Pancreas (tissue), 10 donors: ENCODE measurements at regions not wholly inside any gene's neighbourhood (a gene's known extent, or its start where the extent isn't known, plus 50 kb on each side); places are given as distances from the start of the nearest gene placed in this dataset.

Experiments used
- ATAC-seq, 4 donors: fragments of 200-7000 bp; cut with Tn5 transposase; one replicate each; pipeline versions ENCODE4 v1.8.0 to v1.9.1; 2020; ENCODE audit warnings: mild to moderate bottlenecking in 4 of 4, moderate library complexity in 4 of 4
- DNase-seq, 6 donors: peaks; one replicate each; pipeline ENCODE4 v3.0.0-alpha.2; 2020
- FAIRE-seq: peaks from 2 replicates; lab custom pipeline; 2012; peaks lifted over from hg19 to GRCh38; lab: Jason Lieb, UNC
- H3K27ac ChIP-seq, 4 donors: fragments of 200-600 bp; sonication (generic); 1 replicate in 3 of 4; 2 replicates in 1 of 4; pipeline versions ENCODE4 v1.5.0 to v1.8.0; 2020
- H3K27me3 ChIP-seq, 4 donors: fragments of 200-600 bp; one replicate each; pipeline ENCODE4 v1.8.0; 2021
- H3K36me3 ChIP-seq, 3 donors: fragments of 200-600 bp; sonication (generic) in 1 of 3; one replicate each; pipeline versions ENCODE4 v1.5.0 to v1.8.0; 2020 to 2021
- H3K4me1 ChIP-seq, 3 donors: fragments of 200-600 bp; one replicate each; pipeline ENCODE4 v1.8.0; 2021
- H3K4me3 ChIP-seq, 4 donors: fragments of 200-600 bp; sonication (generic) in 2 of 4; one replicate each; pipeline versions ENCODE4 v1.5.0 to v1.8.0; 2020 to 2021
- H3K9me3 ChIP-seq, 4 donors: fragments of 200-600 bp; one replicate each; pipeline ENCODE4 v1.8.0; 2021
- WGBS, 2 donors: extraction: QIAGEN DNeasy Blood & Tissue Kit; methylation state at CpG; one replicate each; pipeline ENCODE4 v1.1.7; 2013; 5-methylcytosine and 5-hydroxymethylcytosine counted together
- intact Hi-C, 3 donors: fragments of 100-400 bp; cut with DNase I; formaldehyde crosslinking; loops; one replicate each; pipeline versions ENCODE4 v1.11.1 to v1.14.2; 2022
- TF ChIP-seq, protein P1 (sequence below), 4 donors: fragments of 200-600 bp; sonication (generic) in 3 of 4; IDR thresholded peaks; one replicate each; pipeline versions ENCODE4 v1.5.0 to v1.8.0; 2021; ENCODE audit warnings: antibody characterized with exemption in 4 of 4
- donor health status: healthy with polysubstance abuse.
- donor health status: DM: no; HTN: no; CAD: no; lungs with moderate emphysema.
- donor health status: DM: no; HTN: no; CAD: no.
- donor health status: control.
- donor health status: control.
- donor health status: Bipolar disorder and iron deficiency.
- donor health status: DM: yes; HTN: yes; CAD: no.
- donor health status: DM: no; HTN: no; CAD: no.
- donor health status: DM: no; HTN: no; CAD: no.
- donor health status: DM: yes; HTN: yes; CAD: no.

GRCh38 chr17:51508048-51508447, 247.7 kb downstream of the UTP18 start:
- Histone ChIP-seq H3K4me1 (peaks cover 0 to 4% (median 0%) of the 10 kb centered on the region in 3 donors), H3K27me3 (no peaks in the 10 kb centered on the region), H3K9me3 (no peaks in the 10 kb centered on the region), H3K36me3 (no peaks in the 10 kb centered on the region), H3K27ac (no peak overlapping the region), H3K4me3 (no peak overlapping the region)
- no peak for FAIRE-seq
- no peak for ATAC-seq
- DNase-seq = no peak
- TF ChIP-seq, protein P1, sequence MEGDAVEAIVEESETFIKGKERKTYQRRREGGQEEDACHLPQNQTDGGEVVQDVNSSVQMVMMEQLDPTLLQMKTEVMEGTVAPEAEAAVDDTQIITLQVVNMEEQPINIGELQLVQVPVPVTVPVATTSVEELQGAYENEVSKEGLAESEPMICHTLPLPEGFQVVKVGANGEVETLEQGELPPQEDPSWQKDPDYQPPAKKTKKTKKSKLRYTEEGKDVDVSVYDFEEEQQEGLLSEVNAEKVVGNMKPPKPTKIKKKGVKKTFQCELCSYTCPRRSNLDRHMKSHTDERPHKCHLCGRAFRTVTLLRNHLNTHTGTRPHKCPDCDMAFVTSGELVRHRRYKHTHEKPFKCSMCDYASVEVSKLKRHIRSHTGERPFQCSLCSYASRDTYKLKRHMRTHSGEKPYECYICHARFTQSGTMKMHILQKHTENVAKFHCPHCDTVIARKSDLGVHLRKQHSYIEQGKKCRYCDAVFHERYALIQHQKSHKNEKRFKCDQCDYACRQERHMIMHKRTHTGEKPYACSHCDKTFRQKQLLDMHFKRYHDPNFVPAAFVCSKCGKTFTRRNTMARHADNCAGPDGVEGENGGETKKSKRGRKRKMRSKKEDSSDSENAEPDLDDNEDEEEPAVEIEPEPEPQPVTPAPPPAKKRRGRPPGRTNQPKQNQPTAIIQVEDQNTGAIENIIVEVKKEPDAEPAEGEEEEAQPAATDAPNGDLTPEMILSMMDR (IDR thresholded peaks at IDR 0.05) = no peak
- intact Hi-C loops = no loop called here
- WGBS, 2 donors = 79 to 91% methylated on average over 4 of the region's 4 CpGs

DNA sequence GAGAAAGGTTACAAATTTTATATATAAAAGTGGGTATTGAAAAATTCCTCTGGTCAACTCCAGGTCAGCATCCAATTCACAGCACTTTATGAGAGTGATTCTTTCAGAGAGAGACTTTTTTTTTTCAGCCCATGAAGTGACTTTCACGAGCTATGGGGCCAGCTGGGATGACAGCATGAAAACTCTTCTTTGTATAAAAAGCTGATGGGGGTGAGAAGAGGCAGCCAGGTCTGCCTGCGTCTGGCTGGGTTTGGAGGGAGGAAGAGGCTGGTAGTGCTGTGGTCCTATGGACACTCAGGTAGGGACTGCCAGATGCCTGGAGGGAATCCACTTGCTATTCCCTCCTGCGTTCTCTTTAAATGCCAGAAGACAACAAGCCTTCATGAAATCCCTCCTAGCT, 250.6 kb downstream of the UTP18 start:
- Histone ChIP-seq H3K4me1 (peaks cover 0 to 4% (median 0%) of the 10 kb centered on the region in 3 donors), H3K9me3 (no peaks in the 10 kb centered on the region), H3K27ac (no peak overlapping the region), H3K36me3 (no peaks in the 10 kb centered on the region), H3K4me3 (no peak overlapping the region), H3K27me3 (no peaks in the 10 kb centered on the region)
- DNase-seq (no peak), FAIRE-seq (no peak), ATAC-seq (no peak)
- intact Hi-C loops = no loop called here
- TF ChIP-seq, protein P1 (IDR thresholded peaks at IDR 0.05) = no peak
- 79 to 83% methylated on average over 3 of the region's 3 CpGs for WGBS, 2 donors

DNA sequence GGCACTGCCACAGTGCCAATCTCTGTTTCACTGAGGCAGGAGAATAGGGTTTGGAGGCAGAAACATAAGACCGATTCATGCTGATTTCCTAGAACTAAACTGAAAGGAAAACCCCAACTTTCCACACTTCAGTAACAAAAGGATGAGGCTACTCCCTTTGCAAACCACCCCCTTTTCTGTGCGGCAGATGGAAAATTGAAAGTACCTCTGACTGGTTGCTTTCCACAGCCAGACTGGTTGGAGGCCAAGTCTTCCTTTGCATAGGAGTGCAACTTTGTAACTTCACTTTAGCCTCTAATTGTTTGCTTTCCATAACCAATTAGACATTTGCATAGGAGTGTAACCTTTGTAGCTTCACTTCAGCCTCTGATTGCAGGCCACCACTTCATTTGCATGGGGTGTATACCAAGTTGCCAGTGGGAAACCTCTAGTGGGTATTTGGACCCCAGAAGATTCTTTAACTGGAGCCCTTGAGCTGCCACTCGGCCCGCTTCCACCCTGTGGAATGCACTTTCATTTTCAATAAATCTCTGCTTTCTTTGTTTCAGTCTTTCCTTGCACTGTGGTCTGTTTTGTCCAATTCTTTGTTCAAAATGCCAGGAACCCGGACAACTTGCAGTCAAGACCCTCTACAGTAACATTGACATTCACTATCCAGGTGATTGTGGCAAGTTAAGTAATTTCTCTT, 252.0 kb downstream of the UTP18 start:
- FAIRE-seq = no peak
- Histone ChIP-seq H3K9me3 (no peaks in the 10 kb centered on the region), H3K4me1 (no peaks in the 10 kb centered on the region), H3K4me3 (no peak overlapping the region), H3K36me3 (no peaks in the 10 kb centered on the region), H3K27me3 (no peaks in the 10 kb centered on the region), H3K27ac (no peak overlapping the region)
- TF ChIP-seq, protein P1 (IDR thresholded peaks at IDR 0.05) = no peak
- intact Hi-C loops = no loop called here
- WGBS, 2 donors = 85 to 89% methylated on average over 5 of the region's 5 CpGs
- no peak for ATAC-seq
- DNase-seq = no peak

GRCh38 chr17:51516924-51517323, 256.6 kb downstream of the UTP18 start:
- DNase-seq = no peak
- H3K4me3 ChIP-seq = no peak overlapping the region
- H3K27me3 ChIP-seq = no peaks in the 10 kb centered on the region
- no peaks in the 10 kb centered on the region for H3K36me3 ChIP-seq
- H3K27ac ChIP-seq = no peak overlapping the region
- H3K9me3 ChIP-seq = no peaks in the 10 kb centered on the region
- 38 to 39% methylated on average over 3 of the region's 3 CpGs for WGBS, 2 donors
- no peaks in the 10 kb centered on the region for H3K4me1 ChIP-seq
- TF ChIP-seq, protein P1 (IDR thresholded peaks at IDR 0.05) = no peak
- ATAC-seq = no peak
- intact Hi-C loops = no loop called here
- no peak for FAIRE-seq

GRCh38 chr17:51524524-51524923, 264.2 kb downstream of the UTP18 start:
- Histone ChIP-seq H3K4me1 (no peaks in the 10 kb centered on the region), H3K27ac (no peak overlapping the region), H3K36me3 (no peaks in the 10 kb centered on the region), H3K27me3 (no peaks in the 10 kb centered on the region), H3K9me3 (no peaks in the 10 kb centered on the region), H3K4me3 (no peak overlapping the region)
- FAIRE-seq (no peak), ATAC-seq (no peak), DNase-seq (no peak)
- intact Hi-C loops = no loop called here
- 90 to 92% methylated on average over 1 of the region's 1 CpG for WGBS, 2 donors
- TF ChIP-seq, protein P1 (IDR thresholded peaks at IDR 0.05) = no peak
